Muscle of arm (tissue), 1 donor: ENCODE measurements at regions not wholly inside any gene's neighbourhood (a gene's known extent, or its start where the extent isn't known, plus 50 kb on each side); places are given as distances from the start of the nearest gene placed in this dataset.
A peak's percentile ranks its signal among the peaks of the same experiment; 100 is the strongest.

Experiments used
- DNase-seq: peaks from one replicate; pipeline ENCODE4 v3.0.0-alpha.2; 2013

- peak; percentile 97 for DNase-seq
These were observed 71.8 kb upstream of the CD180 start for GRCh38 chr5:67268231-67269021.

GRCh38 chr5:67267512-67268216, 71.1 kb upstream of the CD180 start:
- DNase-seq = peak; percentile 56

GRCh38 chr5:67266654-67267350, 70.2 kb upstream of the CD180 start:
- no peak for DNase-seq

- DNase-seq = no peak
These were observed 69.4 kb upstream of the CD180 start for GRCh38 chr5:67265951-67266350.

- no peak for DNase-seq
These were observed 67.2 kb upstream of the CD180 start for GRCh38 chr5:67263656-67264408.

GRCh38 chr5:67262956-67263355, 66.4 kb upstream of the CD180 start:
- DNase-seq = no peak

GRCh38 chr5:67262206-67262605, 65.6 kb upstream of the CD180 start:
- DNase-seq = no peak

- no peak for DNase-seq
These were observed 63.1 kb upstream of the CD180 start for GRCh38 chr5:67259548-67260215.

GRCh38 chr5:67257500-67257899, 60.9 kb upstream of the CD180 start:
- no peak for DNase-seq

GRCh38 chr5:67257077-67257476, 60.5 kb upstream of the CD180 start:
- DNase-seq = no peak

GRCh38 chr5:67255881-67256280, 59.3 kb upstream of the CD180 start:
- DNase-seq = no peak

GRCh38 chr5:67253911-67254310, 57.3 kb upstream of the CD180 start:
- no peak for DNase-seq

GRCh38 chr5:67249590-67249895, 52.9 kb upstream of the CD180 start:
- no peak for DNase-seq

- DNase-seq = no peak
These were observed 52.3 kb upstream of the CD180 start for GRCh38 chr5:67248703-67249589.

GRCh38 chr5:67246546-67247268, 50.1 kb upstream of the CD180 start:
- DNase-seq = no peak
